SU-DHL-6 (cell line): ENCODE measurements at regions not wholly inside any gene's neighbourhood (a gene's known extent, or its start where the extent isn't known, plus 50 kb on each side); places are given as distances from the start of the nearest gene placed in this dataset.

Source experiments
- H2AFZ ChIP-seq: fragments of 200-600 bp; sonication (generic); 2 replicates; pipeline ENCODE4 v1.6.1; 2014; ENCODE audit warnings: low read depth, mild to moderate bottlenecking, moderate library complexity, mixed read lengths, antibody characterized with exemption, low read length; ENCODE audit not compliant: severe bottlenecking
- H3F3A ChIP-seq: fragments of 200-600 bp; shearing (Covaris generic); 2 replicates; pipeline ENCODE4 v1.6.0; 2016; ENCODE audit warnings: antibody characterized with exemption, mild to moderate bottlenecking; ENCODE audit not compliant: insufficient read depth
- H3K27ac ChIP-seq: fragments of 200-600 bp; sonication (generic); 2 replicates; pipeline ENCODE4 v1.5.1; 2016; ENCODE audit warnings: low read depth, mild to moderate bottlenecking, low read length, moderate library complexity, mixed read lengths
- H3K27me3 ChIP-seq: fragments of 200-600 bp; sonication (generic), shearing (Covaris generic); 2 replicates; pipeline ENCODE4 v1.6.0; 2014; ENCODE audit warnings: mild to moderate bottlenecking, low read length
- H3K36me3 ChIP-seq: fragments of 200-600 bp; sonication (generic); 2 replicates; pipeline ENCODE4 v1.6.1; 2014; ENCODE audit warnings: mild to moderate bottlenecking, low read length, mixed read lengths
- H3K4me2 ChIP-seq: fragments of 300-600, 200-600 bp; shearing (Covaris generic), sonication (generic); 2 replicates; pipeline ENCODE4 v1.6.0; 2014; ENCODE audit warnings: low read length, low read depth, mild to moderate bottlenecking; ENCODE audit not compliant: poor library complexity, severe bottlenecking
- H3K4me3 ChIP-seq: fragments of 200-600 bp; sonication (generic); 2 replicates; pipeline ENCODE4 v1.5.1; 2014; ENCODE audit warnings: antibody characterized with exemption, low read length, mild to moderate bottlenecking, mixed read lengths; ENCODE audit not compliant: insufficient read depth, poor library complexity, severe bottlenecking
- H3K79me2 ChIP-seq: fragments of 200-600 bp; sonication (generic); 2 replicates; pipeline ENCODE4 v1.6.1; 2014; ENCODE audit warnings: mild to moderate bottlenecking, low read length, moderate library complexity; ENCODE audit not compliant: insufficient read depth
- H3K9ac ChIP-seq: fragments of 200-600 bp; sonication (generic); 2 replicates; pipeline ENCODE4 v1.7.0; 2014; ENCODE audit warnings: mild to moderate bottlenecking, low read length
- H3K9me2 ChIP-seq: fragments of 200-600 bp; sonication (generic); replicated peaks from 2 replicates; pipeline ENCODE4 v1.6.1; 2014; ENCODE audit warnings: low read length; ENCODE audit not compliant: insufficient read depth
- H3K9me3 ChIP-seq: fragments of 200-600 bp; sonication (generic); 2 replicates; pipeline ENCODE4 v1.6.1; 2014; ENCODE audit warnings: low read length, mixed read lengths; ENCODE audit not compliant: insufficient read depth
- H4K20me1 ChIP-seq: fragments of 200-600 bp; sonication (generic); 2 replicates; pipeline ENCODE4 v1.6.1; 2014; ENCODE audit warnings: low read depth, mild to moderate bottlenecking, antibody characterized with exemption, low read length, moderate library complexity, mixed read lengths
- EZH2phosphoT487 ChIP-seq: fragments of 200-600 bp; sonication (generic), shearing (Covaris generic); conservative IDR thresholded peaks from 2 replicates; pipeline ENCODE4 v1.6.1; 2018; ENCODE audit warnings: mild to moderate bottlenecking, antibody characterized with exemption, low read length, moderate library complexity, mixed read lengths
- TF ChIP-seq, protein P1 (sequence below): fragments of 200-600 bp; sonication (generic); IDR thresholded peaks from one replicate; pipeline ENCODE4 v1.5.1; 2017; ENCODE audit warnings: antibody characterized with exemption, mild to moderate bottlenecking, low read length, moderate library complexity; ENCODE audit not compliant: insufficient read depth, poor library complexity, severe bottlenecking

DNA sequence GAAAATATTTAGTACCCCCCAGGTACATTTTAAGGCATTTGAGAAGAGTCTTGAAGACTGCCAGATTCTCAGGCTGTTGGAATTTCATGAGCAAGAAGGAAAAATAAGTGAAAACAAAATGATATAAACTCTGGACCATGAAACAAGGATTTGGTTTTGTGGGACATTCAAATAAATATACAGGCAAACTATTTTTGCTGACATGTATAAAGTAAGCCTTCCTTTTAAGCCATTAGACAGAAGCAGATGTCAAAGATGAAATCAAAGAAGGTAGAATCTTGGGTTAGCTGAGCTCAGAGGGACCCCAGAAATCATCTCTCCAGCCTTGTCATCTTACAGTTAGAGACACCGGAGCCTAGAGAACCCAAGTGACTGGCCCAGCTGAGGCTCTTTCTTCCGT lies 51.3 kb upstream of the ACSL3 start:
- Histone ChIP-seq H3K79me2 (no peaks in the 10 kb centered on the region), H3K9ac (no peak overlapping the region), H3K9me2 (no peaks in the 10 kb centered on the region), H3K27ac (no peak overlapping the region), H3K4me2 (no peak overlapping the region), H2AFZ (no peak overlapping the region), H3F3A (no peaks in the 10 kb centered on the region), H4K20me1 (no peaks in the 10 kb centered on the region), H3K4me3 (no peak overlapping the region), H3K36me3 (no peaks in the 10 kb centered on the region), H3K9me3 (no peaks in the 10 kb centered on the region), H3K27me3 (no peaks in the 10 kb centered on the region)
- TF ChIP-seq, protein P1, sequence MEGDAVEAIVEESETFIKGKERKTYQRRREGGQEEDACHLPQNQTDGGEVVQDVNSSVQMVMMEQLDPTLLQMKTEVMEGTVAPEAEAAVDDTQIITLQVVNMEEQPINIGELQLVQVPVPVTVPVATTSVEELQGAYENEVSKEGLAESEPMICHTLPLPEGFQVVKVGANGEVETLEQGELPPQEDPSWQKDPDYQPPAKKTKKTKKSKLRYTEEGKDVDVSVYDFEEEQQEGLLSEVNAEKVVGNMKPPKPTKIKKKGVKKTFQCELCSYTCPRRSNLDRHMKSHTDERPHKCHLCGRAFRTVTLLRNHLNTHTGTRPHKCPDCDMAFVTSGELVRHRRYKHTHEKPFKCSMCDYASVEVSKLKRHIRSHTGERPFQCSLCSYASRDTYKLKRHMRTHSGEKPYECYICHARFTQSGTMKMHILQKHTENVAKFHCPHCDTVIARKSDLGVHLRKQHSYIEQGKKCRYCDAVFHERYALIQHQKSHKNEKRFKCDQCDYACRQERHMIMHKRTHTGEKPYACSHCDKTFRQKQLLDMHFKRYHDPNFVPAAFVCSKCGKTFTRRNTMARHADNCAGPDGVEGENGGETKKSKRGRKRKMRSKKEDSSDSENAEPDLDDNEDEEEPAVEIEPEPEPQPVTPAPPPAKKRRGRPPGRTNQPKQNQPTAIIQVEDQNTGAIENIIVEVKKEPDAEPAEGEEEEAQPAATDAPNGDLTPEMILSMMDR, result no peak
- no peak for TF ChIP-seq EZH2phosphoT487

DNA sequence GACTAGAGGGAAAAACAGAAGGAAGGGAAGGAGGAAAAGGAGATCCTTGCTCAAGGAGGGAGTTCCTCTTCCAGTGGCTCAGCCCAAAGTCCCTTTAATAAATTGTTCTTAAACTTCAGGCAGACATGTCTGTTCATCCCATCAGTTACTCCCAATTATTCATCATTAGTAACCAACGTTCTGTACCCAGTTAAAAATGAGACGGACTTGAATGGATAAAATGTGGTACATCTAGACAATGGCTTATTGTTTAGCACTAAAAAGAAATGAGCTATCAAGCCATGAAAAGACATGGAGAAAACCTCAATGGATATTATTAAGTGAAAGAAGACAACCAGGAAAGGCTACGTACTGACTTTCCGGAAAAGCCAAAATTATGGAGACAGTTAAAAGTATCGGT lies 50.8 kb upstream of the ACSL3 start:
- Histone ChIP-seq H3K4me3 (no peak overlapping the region), H3K9ac (no peak overlapping the region), H3K9me2 (no peaks in the 10 kb centered on the region), H3K79me2 (no peaks in the 10 kb centered on the region), H3K27me3 (no peaks in the 10 kb centered on the region), H3K4me2 (no peak overlapping the region), H3F3A (no peaks in the 10 kb centered on the region), H3K36me3 (no peaks in the 10 kb centered on the region), H4K20me1 (no peaks in the 10 kb centered on the region), H3K27ac (no peak overlapping the region), H3K9me3 (no peaks in the 10 kb centered on the region), H2AFZ (no peak overlapping the region)
- TF ChIP-seq, protein P1, result no peak
- TF ChIP-seq EZH2phosphoT487, result no peak
